NCI-H510A (cell line): ENCODE measurements at regions not wholly inside any gene's neighbourhood (a gene's known extent, or its start where the extent isn't known, plus 50 kb on each side); places are given as distances from the start of the nearest gene placed in this dataset.
"Not testable (repeated sequence)": the region's sequence is repeated elsewhere in the genome, so short reads cannot be mapped to it uniquely, and the experiment has no call there.

Source experiments
- DNase-seq: peaks from one replicate; lab custom pipeline; 2025; lab: John Stamatoyannopoulos, UW

- not testable (repeated sequence) for DNase-seq
Measured at GRCh38 chr17:30712859-30713258, 111.6 kb downstream of the CRLF3 start.

- DNase-seq = not testable (repeated sequence)
Measured at GRCh38 chr17:30711626-30712507, 112.6 kb downstream of the CRLF3 start.

DNA sequence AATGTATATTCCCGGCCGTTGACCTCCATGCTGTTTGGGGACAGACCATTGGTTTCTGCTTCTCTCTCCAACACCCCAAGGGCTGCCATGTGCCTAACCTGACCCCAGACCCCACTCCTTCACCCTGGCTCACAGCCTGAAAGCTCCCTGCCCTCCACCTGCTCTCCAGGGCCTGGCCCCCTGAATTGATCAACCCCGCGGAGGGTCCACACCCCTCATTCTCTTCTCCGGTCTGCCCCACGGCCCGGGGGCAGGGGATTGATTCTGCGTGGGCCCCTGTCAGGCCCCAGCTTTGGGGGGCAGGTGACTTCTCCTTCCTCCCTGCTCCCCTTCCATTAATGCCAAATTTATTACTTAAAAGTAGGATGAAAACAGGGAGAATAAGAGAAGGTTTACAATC lies 113.3 kb downstream of the CRLF3 start:
- not testable (repeated sequence) for DNase-seq

- not testable (repeated sequence) for DNase-seq
Measured at GRCh38 chr17:30710276-30711088, 114.0 kb downstream of the CRLF3 start.

GRCh38 chr17:30709561-30710275 lies 114.8 kb downstream of the CRLF3 start:
- DNase-seq = not testable (repeated sequence)

GRCh38 chr17:30709096-30709495 lies 115.4 kb downstream of the CRLF3 start:
- not testable (repeated sequence) for DNase-seq

GRCh38 chr17:30708241-30709078 lies 116.0 kb downstream of the CRLF3 start:
- DNase-seq = peak; percentile 93

- not testable (repeated sequence) for DNase-seq
Measured at GRCh38 chr17:30707724-30708240, 116.7 kb downstream of the CRLF3 start.

DNA sequence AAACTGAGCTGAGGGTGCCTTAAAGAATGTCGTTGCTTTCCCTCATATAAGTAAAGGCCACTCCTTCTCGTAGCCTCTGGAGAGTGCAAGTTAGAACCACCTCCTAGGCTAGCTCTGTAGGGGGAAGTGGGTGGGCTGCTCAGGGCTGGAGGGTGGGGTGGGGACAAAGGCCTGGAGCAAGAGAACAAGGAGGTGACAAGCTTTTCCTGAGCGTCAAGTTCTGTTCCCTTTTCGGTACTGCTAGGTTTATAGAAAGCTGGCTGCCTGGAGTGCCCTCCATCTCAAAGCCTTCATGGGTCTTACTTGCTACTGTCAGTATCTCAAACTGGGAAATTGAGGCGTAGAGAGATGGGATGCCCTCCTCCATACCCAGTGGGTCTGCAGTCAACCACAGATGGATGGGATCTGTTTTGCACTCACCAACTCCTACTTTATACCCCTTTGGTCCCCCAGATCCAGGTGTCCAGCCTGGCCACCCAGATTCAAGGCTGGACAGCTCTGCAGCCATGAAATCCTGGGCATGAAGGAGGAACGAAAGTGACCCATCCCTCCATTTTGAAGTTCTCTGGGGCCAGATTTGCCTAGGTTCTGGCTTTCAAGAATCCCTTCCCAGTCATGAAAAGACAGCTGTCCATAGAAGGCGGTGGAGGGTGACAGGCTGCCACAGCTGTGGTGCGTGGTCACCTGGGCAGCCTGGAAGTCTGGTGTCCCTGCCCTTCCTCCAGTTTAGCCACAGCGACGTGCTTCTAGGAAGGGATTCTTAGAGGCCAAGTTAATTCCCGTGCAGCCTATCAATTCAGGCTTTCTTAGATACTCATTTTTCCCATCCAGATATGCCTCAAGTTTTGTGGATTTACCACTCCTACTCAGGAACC lies 117.8 kb downstream of the CRLF3 start:
- not testable (repeated sequence) for DNase-seq

DNA sequence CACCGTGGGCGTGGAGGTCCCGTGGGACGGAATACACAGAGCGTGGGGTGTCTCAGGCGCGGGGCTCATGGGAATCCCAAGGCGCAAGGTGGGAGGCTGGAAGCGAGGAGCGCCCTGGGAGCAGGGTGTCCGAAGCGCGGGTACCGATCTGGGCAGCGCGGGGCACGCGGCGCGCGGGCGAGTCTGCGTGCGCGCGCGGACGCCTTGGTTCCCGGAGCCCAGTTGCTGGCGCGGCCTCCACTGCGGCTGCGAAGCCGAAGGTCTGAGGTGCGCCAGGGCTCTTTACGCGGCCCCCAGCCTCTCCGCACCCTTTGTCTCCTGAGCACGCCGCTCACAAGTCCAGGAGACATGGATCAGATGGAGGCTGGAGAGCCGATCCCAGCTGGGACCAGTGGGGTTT lies 118.5 kb downstream of the CRLF3 start:
- not testable (repeated sequence) for DNase-seq

GRCh38 chr17:30701498-30701989 lies 122.9 kb downstream of the CRLF3 start:
- DNase-seq = no peak

DNA sequence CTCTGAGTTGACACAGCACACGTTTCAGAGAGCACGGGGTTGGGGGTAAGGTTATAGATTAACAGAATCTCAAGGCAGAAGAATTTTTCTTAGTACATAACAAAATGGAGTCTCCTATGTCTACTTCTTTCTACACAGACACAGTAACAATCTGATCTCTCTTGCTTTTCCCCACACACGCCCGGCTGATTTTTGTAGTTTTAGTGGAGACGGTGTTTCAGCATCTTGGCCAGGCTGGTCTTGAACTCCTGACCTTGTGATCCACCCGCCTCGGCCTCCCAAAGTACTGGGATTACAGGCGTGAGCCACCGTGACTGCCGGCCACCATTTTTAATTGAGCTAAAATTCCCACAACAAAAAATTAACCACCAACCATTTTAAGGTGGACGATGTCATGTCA lies 123.7 kb downstream of the CRLF3 start:
- not testable (repeated sequence) for DNase-seq

GRCh38 chr17:30697619-30698460 lies 126.7 kb downstream of the CRLF3 start:
- peak; percentile 51 for DNase-seq

- DNase-seq = no peak
Measured at GRCh38 chr17:30696234-30696633, 128.3 kb downstream of the CRLF3 start.

- DNase-seq = not testable (repeated sequence)
Measured at GRCh38 chr17:30695265-30695811, 129.2 kb downstream of the CRLF3 start.

DNA sequence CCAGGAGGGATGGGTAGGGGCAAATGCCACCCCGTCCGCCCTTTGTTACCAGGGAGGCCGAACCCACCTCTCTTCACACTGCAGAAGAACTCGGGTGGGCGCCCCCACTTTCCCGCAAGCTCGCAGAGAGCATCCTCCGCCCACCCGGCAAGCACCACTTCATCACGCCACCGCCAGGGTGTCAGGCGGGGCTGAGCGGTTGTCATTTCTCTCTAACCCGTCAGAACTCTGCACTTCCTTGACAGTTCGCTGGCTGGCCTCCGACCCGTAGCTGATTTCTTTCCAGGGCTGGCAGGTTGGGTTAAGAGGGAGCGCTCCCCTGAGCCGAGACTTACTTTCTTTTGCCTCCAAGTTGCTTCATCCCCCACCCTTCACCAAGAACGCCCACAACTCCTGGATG lies 130.7 kb downstream of the CRLF3 start:
- DNase-seq = not testable (repeated sequence)

- DNase-seq = not testable (repeated sequence)
Measured at GRCh38 chr17:30689266-30690000, 135.1 kb downstream of the CRLF3 start.
